Body of pancreas (tissue), 4 donors: ENCODE measurements at regions not wholly inside any gene's neighbourhood (a gene's known extent, or its start where the extent isn't known, plus 50 kb on each side); places are given as distances from the start of the nearest gene placed in this dataset.

Experiments
- ATAC-seq: fragments of 150-250 bp; one replicate; pipeline ENCODE4 v1.9.1; 2016
- DNase-seq, 4 donors: peaks; one replicate each; pipeline ENCODE4 v3.0.0-alpha.2; 2019
- H3K27ac ChIP-seq, 4 donors: fragments of 200-600 bp; sonication (generic); 1 replicate in 3 of 4; 2 replicates in 1 of 4; pipeline versions ENCODE4 v1.5.1 to v1.6.1; 2016 to 2019; ENCODE audit warnings: mild to moderate bottlenecking in 1 of 4, mixed read lengths in 1 of 4, moderate library complexity in 1 of 4
- H3K27me3 ChIP-seq, 2 donors: fragments of 200-600 bp; sonication (generic); one replicate each; pipeline ENCODE4 v1.6.0; 2016; ENCODE audit warnings: mild to moderate bottlenecking in 1 of 2
- H3K36me3 ChIP-seq, 2 donors: fragments of 200-600 bp; sonication (generic); replicated peaks in 1 of 2; 2 replicates each; pipeline ENCODE4 v1.5.1; 2016; ENCODE audit warnings: low read depth in 2 of 2; ENCODE audit not compliant: insufficient read depth in 1 of 2
- H3K4me1 ChIP-seq: fragments of 200-600 bp; sonication (generic); one replicate; pipeline ENCODE4 v1.6.0; 2016
- H3K4me3 ChIP-seq, 2 donors: fragments of 200-600 bp; sonication (generic); 1 replicate in 1 of 2; 2 replicates in 1 of 2; pipeline ENCODE4 v1.5.1; 2016 to 2019
- H3K9me3 ChIP-seq, 3 donors: fragments of 200-600 bp; sonication (generic); 1 replicate in 2 of 3; 2 replicates in 1 of 3; pipeline ENCODE4 v1.5.1; 2016
- CTCF ChIP-seq, 7 experiments: fragments of 450-650 bp in 4 of 7; fragments of 200-600 bp in 3 of 7; sonication (generic) in 3 of 7; IDR thresholded peaks; one replicate each; pipeline ENCODE4 v1.5.1; 2016 to 2019; ENCODE audit warnings: antibody characterized with exemption in 7 of 7
- POLR2A ChIP-seq, 3 donors: fragments of 450-650 bp; IDR thresholded peaks; one replicate each; pipeline ENCODE4 v1.6.1; 2016; ENCODE audit warnings: antibody characterized with exemption in 3 of 3, mild to moderate bottlenecking in 2 of 3
- WGBS, 2 donors: methylation state at CpG; one replicate each; pipeline ENCODE4 v1.1.5; 2017; 5-methylcytosine and 5-hydroxymethylcytosine counted together
- intact Hi-C: fragments of 100-400 bp; cut with DNase I; formaldehyde crosslinking; loops from one replicate; pipeline ENCODE4 v1.15.1; 2023

- 49 to 63% methylated on average over 3 of the region's 3 CpGs for WGBS, 2 donors
- ATAC-seq (no peak), DNase-seq (no peak)
- H3K9me3 ChIP-seq, result no peaks in the 10 kb centered on the region
- intact Hi-C loops, result no loop called here
- H3K27me3 ChIP-seq, result no peaks in the 10 kb centered on the region
- peaks cover 3% of the 10 kb centered on the region for H3K4me1 ChIP-seq
- no peak overlapping the region for H3K27ac ChIP-seq
- no peak overlapping the region for H3K4me3 ChIP-seq
- no peaks in the 10 kb centered on the region for H3K36me3 ChIP-seq
- no peak for TF ChIP-seq POLR2A (IDR thresholded peaks at IDR 0.05)
- TF ChIP-seq CTCF (IDR thresholded peaks at IDR 0.05), result no peak
Observed at GRCh38 chr6:50927800-50928199, 109.1 kb downstream of the TFAP2B start.

GRCh38 chr6:50929323-50929722 lies 110.7 kb downstream of the TFAP2B start:
- Histone ChIP-seq H3K4me3 (no peak overlapping the region), H3K27me3 (no peaks in the 10 kb centered on the region), H3K36me3 (no peaks in the 10 kb centered on the region), H3K27ac (no peak overlapping the region), H3K4me1 (no peaks in the 10 kb centered on the region), H3K9me3 (no peaks in the 10 kb centered on the region)
- WGBS, 2 donors, result 40 to 49% methylated on average over 3 of the region's 3 CpGs
- TF ChIP-seq POLR2A (IDR thresholded peaks at IDR 0.05) (no peak), CTCF (IDR thresholded peaks at IDR 0.05) (no peak)
- intact Hi-C loops, result no loop called here
- ATAC-seq (no peak), DNase-seq (no peak)

- Histone ChIP-seq H3K27me3 (no peaks in the 10 kb centered on the region), H3K9me3 (no peaks in the 10 kb centered on the region), H3K4me3 (no peak overlapping the region), H3K36me3 (no peaks in the 10 kb centered on the region), H3K4me1 (no peaks in the 10 kb centered on the region), H3K27ac (no peak overlapping the region)
- intact Hi-C loops, result no loop called here
- TF ChIP-seq POLR2A (IDR thresholded peaks at IDR 0.05) (no peak), CTCF (IDR thresholded peaks at IDR 0.05) (no peak)
- ATAC-seq, result no peak
- DNase-seq, result no peak
Observed at GRCh38 chr6:50935442-50935841, 116.8 kb downstream of the TFAP2B start.

- H3K27me3 ChIP-seq, result no peaks in the 10 kb centered on the region
- H3K27ac ChIP-seq, result no peak overlapping the region
- intact Hi-C loops, result no loop called here
- no peaks in the 10 kb centered on the region for H3K9me3 ChIP-seq
- TF ChIP-seq POLR2A (IDR thresholded peaks at IDR 0.05) (no peak), CTCF (IDR thresholded peaks at IDR 0.05) (no peak)
- no peaks in the 10 kb centered on the region for H3K36me3 ChIP-seq
- ATAC-seq (no peak), DNase-seq (no peak)
- no peak overlapping the region for H3K4me3 ChIP-seq
- no peaks in the 10 kb centered on the region for H3K4me1 ChIP-seq
- WGBS, 2 donors, result 0 to 13% methylated on average over 1 of the region's 1 CpG
Observed at GRCh38 chr6:50936277-50936681, 117.6 kb downstream of the TFAP2B start.

GRCh38 chr6:50939931-50940330 lies 121.3 kb downstream of the TFAP2B start:
- intact Hi-C loops, result no loop called here
- no peak for TF ChIP-seq POLR2A (IDR thresholded peaks at IDR 0.05)
- no peak for TF ChIP-seq CTCF (IDR thresholded peaks at IDR 0.05)
- H3K4me1 ChIP-seq, result no peaks in the 10 kb centered on the region
- no peaks in the 10 kb centered on the region for H3K9me3 ChIP-seq
- H3K4me3 ChIP-seq, result no peak overlapping the region
- no peak overlapping the region for H3K27ac ChIP-seq
- no peaks in the 10 kb centered on the region for H3K36me3 ChIP-seq
- WGBS, 2 donors, result 65 to 78% methylated on average over 1 of the region's 1 CpG
- DNase-seq, result no peak
- H3K27me3 ChIP-seq, result no peaks in the 10 kb centered on the region
- no peak for ATAC-seq
